HL-60 (cell line): ENCODE measurements at regions not wholly inside any gene's neighbourhood (a gene's known extent, or its start where the extent isn't known, plus 50 kb on each side); places are given as distances from the start of the nearest gene placed in this dataset.

Source experiments
- DNase-seq, 2 experiments: peaks; one replicate each; pipeline ENCODE4 v3.0.0-alpha.2; 2010 to 2020; ENCODE audit warnings: low read depth in 1 of 2, low spot score in 1 of 2
- H3K27ac ChIP-seq: fragments of 250-450 bp; sonication (Bioruptor Pico); replicated peaks from 2 replicates; pipeline ENCODE4 v1.5.1; 2020; ENCODE audit warnings: mild to moderate bottlenecking, moderate library complexity
- H3K27me3 ChIP-seq: fragments of 250-450 bp; sonication (Bioruptor Pico); 2 replicates; pipeline ENCODE4 v1.5.1; 2021; ENCODE audit warnings: mild to moderate bottlenecking, moderate library complexity; ENCODE audit not compliant: insufficient read depth, poor library complexity, severe bottlenecking
- H3K4me3 ChIP-seq: replicated peaks from 2 replicates; pipeline ENCODE4 v1.5.1; 2011; ENCODE audit warnings: mild to moderate bottlenecking, control low read depth, low read length; ENCODE audit not compliant: insufficient read depth
- GABPA ChIP-seq: IDR thresholded peaks from 2 replicates; pipeline ENCODE4 v1.6.1; 2012; ENCODE audit warnings: low read depth
- POLR2AphosphoS5 ChIP-seq: IDR thresholded peaks from 2 replicates; pipeline ENCODE4 v1.6.1; 2012; ENCODE audit warnings: low read depth
- SPI1 ChIP-seq: IDR thresholded peaks from 2 replicates; pipeline ENCODE4 v1.6.1; 2012; ENCODE audit warnings: low read depth, mild to moderate bottlenecking, borderline replicate concordance
- TF ChIP-seq, protein P1 (sequence below): IDR thresholded peaks from 2 replicates; pipeline ENCODE4 v1.6.1; 2012; ENCODE audit warnings: low read depth; ENCODE audit not compliant: insufficient replicate concordance
- TF ChIP-seq, protein P2 (sequence below): IDR thresholded peaks from one replicate; pipeline ENCODE4 v1.5.1; 2011; ENCODE audit warnings: low read length, control low read depth, inconsistent platforms; ENCODE audit not compliant: insufficient read depth

DNA sequence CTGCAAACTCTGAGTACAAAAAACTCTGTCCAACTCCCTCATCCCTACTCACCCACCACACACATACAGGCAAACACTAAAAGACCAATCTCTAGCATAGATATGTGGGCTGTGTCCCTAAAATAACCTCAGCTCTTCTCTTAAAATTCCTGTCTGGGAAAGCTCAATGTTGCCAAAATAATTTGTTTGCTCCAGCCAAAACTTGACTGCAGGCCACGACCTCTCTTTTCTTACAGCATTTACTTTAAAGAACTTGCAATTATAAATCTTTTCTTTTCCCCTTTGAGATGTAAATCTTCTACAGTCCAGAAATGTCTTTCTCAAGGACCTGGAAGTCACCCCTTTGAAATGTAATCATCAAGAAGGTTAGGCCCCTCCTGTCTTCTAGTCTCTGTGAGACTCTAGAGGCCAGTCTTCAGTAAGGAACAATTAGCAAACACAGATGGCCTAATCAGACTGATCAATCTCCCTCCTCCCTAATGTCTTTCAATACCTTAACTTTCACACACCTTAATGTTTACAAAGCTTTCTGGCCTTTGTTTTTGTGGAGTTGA lies 483.6 kb upstream of the RGS18 start:
- Histone ChIP-seq H3K4me3 (no peak overlapping the region), H3K27ac (no peak overlapping the region), H3K27me3 (no peaks in the 10 kb centered on the region)
- DNase-seq: no peak
- TF ChIP-seq POLR2AphosphoS5: no peak
- no peak for TF ChIP-seq GABPA
- no peak for TF ChIP-seq SPI1
- TF ChIP-seq, protein P1, sequence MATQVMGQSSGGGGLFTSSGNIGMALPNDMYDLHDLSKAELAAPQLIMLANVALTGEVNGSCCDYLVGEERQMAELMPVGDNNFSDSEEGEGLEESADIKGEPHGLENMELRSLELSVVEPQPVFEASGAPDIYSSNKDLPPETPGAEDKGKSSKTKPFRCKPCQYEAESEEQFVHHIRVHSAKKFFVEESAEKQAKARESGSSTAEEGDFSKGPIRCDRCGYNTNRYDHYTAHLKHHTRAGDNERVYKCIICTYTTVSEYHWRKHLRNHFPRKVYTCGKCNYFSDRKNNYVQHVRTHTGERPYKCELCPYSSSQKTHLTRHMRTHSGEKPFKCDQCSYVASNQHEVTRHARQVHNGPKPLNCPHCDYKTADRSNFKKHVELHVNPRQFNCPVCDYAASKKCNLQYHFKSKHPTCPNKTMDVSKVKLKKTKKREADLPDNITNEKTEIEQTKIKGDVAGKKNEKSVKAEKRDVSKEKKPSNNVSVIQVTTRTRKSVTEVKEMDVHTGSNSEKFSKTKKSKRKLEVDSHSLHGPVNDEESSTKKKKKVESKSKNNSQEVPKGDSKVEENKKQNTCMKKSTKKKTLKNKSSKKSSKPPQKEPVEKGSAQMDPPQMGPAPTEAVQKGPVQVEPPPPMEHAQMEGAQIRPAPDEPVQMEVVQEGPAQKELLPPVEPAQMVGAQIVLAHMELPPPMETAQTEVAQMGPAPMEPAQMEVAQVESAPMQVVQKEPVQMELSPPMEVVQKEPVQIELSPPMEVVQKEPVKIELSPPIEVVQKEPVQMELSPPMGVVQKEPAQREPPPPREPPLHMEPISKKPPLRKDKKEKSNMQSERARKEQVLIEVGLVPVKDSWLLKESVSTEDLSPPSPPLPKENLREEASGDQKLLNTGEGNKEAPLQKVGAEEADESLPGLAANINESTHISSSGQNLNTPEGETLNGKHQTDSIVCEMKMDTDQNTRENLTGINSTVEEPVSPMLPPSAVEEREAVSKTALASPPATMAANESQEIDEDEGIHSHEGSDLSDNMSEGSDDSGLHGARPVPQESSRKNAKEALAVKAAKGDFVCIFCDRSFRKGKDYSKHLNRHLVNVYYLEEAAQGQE: no peak
- TF ChIP-seq, protein P2, sequence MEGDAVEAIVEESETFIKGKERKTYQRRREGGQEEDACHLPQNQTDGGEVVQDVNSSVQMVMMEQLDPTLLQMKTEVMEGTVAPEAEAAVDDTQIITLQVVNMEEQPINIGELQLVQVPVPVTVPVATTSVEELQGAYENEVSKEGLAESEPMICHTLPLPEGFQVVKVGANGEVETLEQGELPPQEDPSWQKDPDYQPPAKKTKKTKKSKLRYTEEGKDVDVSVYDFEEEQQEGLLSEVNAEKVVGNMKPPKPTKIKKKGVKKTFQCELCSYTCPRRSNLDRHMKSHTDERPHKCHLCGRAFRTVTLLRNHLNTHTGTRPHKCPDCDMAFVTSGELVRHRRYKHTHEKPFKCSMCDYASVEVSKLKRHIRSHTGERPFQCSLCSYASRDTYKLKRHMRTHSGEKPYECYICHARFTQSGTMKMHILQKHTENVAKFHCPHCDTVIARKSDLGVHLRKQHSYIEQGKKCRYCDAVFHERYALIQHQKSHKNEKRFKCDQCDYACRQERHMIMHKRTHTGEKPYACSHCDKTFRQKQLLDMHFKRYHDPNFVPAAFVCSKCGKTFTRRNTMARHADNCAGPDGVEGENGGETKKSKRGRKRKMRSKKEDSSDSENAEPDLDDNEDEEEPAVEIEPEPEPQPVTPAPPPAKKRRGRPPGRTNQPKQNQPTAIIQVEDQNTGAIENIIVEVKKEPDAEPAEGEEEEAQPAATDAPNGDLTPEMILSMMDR: no peak

DNA sequence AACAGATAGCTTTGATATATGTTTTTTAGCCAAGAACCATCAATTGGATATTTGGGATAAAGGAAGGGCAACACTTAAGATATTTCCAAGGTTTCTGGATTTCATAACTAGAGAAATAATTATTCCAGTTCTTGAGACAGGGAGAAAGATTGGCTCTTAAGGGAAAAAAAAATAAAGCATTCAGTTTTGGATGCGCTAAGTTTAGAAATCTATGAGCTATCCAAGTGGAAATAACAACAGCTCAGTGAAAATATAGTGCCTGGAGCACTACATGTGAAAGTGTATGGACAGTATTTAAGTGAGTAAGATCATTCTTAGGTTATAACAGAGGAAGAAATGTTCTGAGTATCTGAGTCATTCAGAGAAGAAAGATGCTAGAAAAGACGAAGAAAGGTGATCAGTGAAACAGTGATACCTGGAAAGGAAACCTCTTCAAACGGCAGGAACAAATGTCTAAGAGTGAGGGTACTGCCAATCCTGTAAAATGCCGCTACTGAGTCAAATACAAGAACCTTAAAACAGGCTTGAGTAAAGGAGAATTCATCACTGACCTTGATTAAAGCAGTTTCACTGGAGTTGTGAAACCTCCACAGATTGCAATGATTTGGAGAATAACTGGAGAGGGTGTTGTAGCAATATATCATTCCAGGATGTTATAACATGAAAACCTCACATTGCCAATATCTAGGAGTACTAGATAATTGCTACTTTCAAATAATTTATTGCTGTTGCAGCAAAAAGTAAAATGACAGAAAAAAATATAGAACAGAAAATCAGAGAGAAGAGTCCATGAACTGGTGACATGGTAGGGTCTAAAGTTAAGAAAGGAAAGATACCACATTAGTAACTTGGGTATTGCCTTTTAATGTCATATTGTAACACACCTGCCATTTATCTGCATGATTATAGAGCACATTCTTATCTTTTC lies 482.1 kb upstream of the RGS18 start:
- Histone ChIP-seq H3K27ac (no peak overlapping the region), H3K4me3 (no peak overlapping the region), H3K27me3 (no peaks in the 10 kb centered on the region)
- no peak for DNase-seq
- no peak for TF ChIP-seq GABPA
- TF ChIP-seq, protein P2: no peak
- TF ChIP-seq POLR2AphosphoS5: no peak
- no peak for TF ChIP-seq SPI1
- TF ChIP-seq, protein P1: no peak

DNA sequence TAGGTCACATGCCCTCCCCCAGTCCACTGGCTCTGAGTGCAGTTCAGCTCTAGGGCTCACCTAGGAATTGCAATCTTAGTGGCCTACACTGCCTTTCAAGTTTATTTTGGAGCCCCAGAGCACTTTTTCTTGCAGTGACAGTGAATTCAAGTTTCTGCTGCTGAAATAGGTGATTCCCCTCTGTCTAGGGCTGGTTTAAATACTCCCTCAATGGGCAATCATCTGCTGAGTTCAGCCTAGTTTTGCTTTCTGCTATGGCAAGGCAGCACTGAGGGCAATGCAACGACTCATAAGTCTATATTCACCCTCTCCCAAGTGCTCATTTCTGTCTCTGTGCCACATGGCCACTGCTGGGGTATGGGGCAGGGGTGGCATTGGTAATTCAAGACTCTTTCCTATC lies 472.6 kb upstream of the RGS18 start:
- Histone ChIP-seq H3K27ac (no peak overlapping the region), H3K27me3 (no peaks in the 10 kb centered on the region), H3K4me3 (no peak overlapping the region)
- DNase-seq: no peak
- TF ChIP-seq POLR2AphosphoS5 (no peak), SPI1 (no peak), GABPA (no peak)
- TF ChIP-seq, protein P2: no peak
- TF ChIP-seq, protein P1: no peak
